SK-N-SH (cell line): ENCODE measurements at regions not wholly inside any gene's neighbourhood (a gene's known extent, or its start where the extent isn't known, plus 50 kb on each side); places are given as distances from the start of the nearest gene placed in this dataset.

Experiments
- CTCF ChIA-PET: fragments of 300-600, 350-600 bp; formaldehyde crosslinking; extraction: SDS; loops from one replicate; lab custom pipeline; 2021; lab: Yijun Ruan, JAX
- POLR2A ChIA-PET: fragments of 350-600 bp; sonication (Branson Sonifier 250); formaldehyde crosslinking; extraction: SDS; loops from one replicate; lab custom pipeline; 2020; ENCODE audit warnings: antibody characterized with exemption, inconsistent platforms; lab: Yijun Ruan, JAX
- DNase-seq: peaks from one replicate; pipeline ENCODE4 v3.0.0; 2012
- H2AFZ ChIP-seq: fragments of 200-600 bp; sonication (generic); 2 replicates; pipeline ENCODE4 v1.8.1; 2016; ENCODE audit warnings: antibody characterized with exemption, mild to moderate bottlenecking, low read depth
- H3F3A ChIP-seq: fragments of 200-600 bp; sonication (generic); replicated peaks from 2 replicates; pipeline ENCODE3; 2016; ENCODE audit warnings: antibody characterized with exemption, mild to moderate bottlenecking; ENCODE audit not compliant: insufficient read depth
- H3K27ac ChIP-seq, 2 experiments: fragments of 200-500 bp in 1 of 2; fragments of 200-600 bp in 1 of 2; sonication (Bioruptor generic) in 1 of 2; sonication (generic), shearing (Covaris generic) in 1 of 2; 2 replicates each; pipeline versions ENCODE4 v1.5.1 to v1.6.1; 2014 to 2016; ENCODE audit warnings: low read depth in 2 of 2, inconsistent platforms in 1 of 2, low read length in 1 of 2, mild to moderate bottlenecking in 1 of 2, mixed read lengths in 1 of 2
- H3K27me3 ChIP-seq: fragments of 200-600 bp; sonication (generic), shearing (Covaris generic); 2 replicates; pipeline ENCODE4 v1.6.1; 2016; ENCODE audit warnings: mixed run types; ENCODE audit not compliant: insufficient read depth
- H3K36me3 ChIP-seq, 2 experiments: fragments of 200-500 bp in 1 of 2; fragments of 200-600 bp in 1 of 2; sonication (Bioruptor generic) in 1 of 2; sonication (generic) in 1 of 2; replicated peaks in 1 of 2; 2 replicates each; pipeline versions ENCODE3 to v1.5.1; 2014 to 2016; ENCODE audit warnings: low read length in 1 of 2, mild to moderate bottlenecking in 1 of 2; ENCODE audit not compliant: insufficient read depth in 2 of 2, control insufficient read depth in 1 of 2
- H3K4me1 ChIP-seq, 2 experiments: fragments of 200-500 bp in 1 of 2; fragments of 200-600 bp in 1 of 2; sonication (Bioruptor generic) in 1 of 2; sonication (generic), shearing (Covaris generic) in 1 of 2; 2 replicates each; pipeline versions ENCODE4 v1.5.1 to v1.6.1; 2014 to 2016; ENCODE audit warnings: low read depth in 1 of 2, low read length in 1 of 2, mixed run types in 1 of 2; ENCODE audit not compliant: insufficient read depth in 2 of 2, control insufficient read depth in 1 of 2
- H3K4me2 ChIP-seq: fragments of 200-600 bp; sonication (generic), shearing (Covaris generic); 2 replicates; pipeline ENCODE4 v1.6.1; 2017; ENCODE audit warnings: mixed run types
- H3K4me3 ChIP-seq, 2 experiments: fragments of 200-500 bp in 1 of 2; fragments of 200-600 bp in 1 of 2; sonication (Bioruptor generic) in 1 of 2; sonication (generic), shearing (Covaris generic) in 1 of 2; 2 replicates each; pipeline versions ENCODE4 v1.5.1 to v1.8.1; 2014 to 2016; ENCODE audit warnings: low read depth in 2 of 2, inconsistent platforms in 1 of 2, low read length in 1 of 2, mild to moderate bottlenecking in 1 of 2, mixed read lengths in 1 of 2, moderate library complexity in 1 of 2
- H3K79me2 ChIP-seq: fragments of 200-600 bp; sonication (generic); 2 replicates; pipeline ENCODE4 v1.8.1; 2017; ENCODE audit warnings: mild to moderate bottlenecking; ENCODE audit not compliant: insufficient read depth
- H3K9ac ChIP-seq: fragments of 200-600 bp; sonication (generic); 2 replicates; pipeline ENCODE4 v1.6.1; 2017; ENCODE audit warnings: mixed run types
- H3K9me2 ChIP-seq: fragments of 200-600 bp; sonication (generic); 2 replicates; pipeline ENCODE4 v1.6.1; 2017; ENCODE audit warnings: mixed run types
- H3K9me3 ChIP-seq: fragments of 200-600 bp; sonication (generic); 2 replicates; pipeline ENCODE4 v1.6.1; 2017; ENCODE audit warnings: mixed run types, mild to moderate bottlenecking, moderate library complexity
- H4K20me1 ChIP-seq: fragments of 200-600 bp; sonication (generic); 2 replicates; pipeline ENCODE4 v1.6.1; 2017; ENCODE audit warnings: mild to moderate bottlenecking, mixed run types; ENCODE audit not compliant: insufficient read depth
- CHD2 ChIP-seq: fragments of 150-350 bp; IDR thresholded peaks from 2 replicates; pipeline ENCODE4 v1.6.1; 2018; ENCODE audit warnings: low read length; ENCODE audit not compliant: partially characterized antibody
- EZH2phosphoT487 ChIP-seq: fragments of 200-600 bp; sonication (generic); IDR thresholded peaks from 2 replicates; pipeline ENCODE4 v1.6.1; 2017; ENCODE audit warnings: low read depth, mixed run types, mild to moderate bottlenecking, antibody characterized with exemption, moderate library complexity, borderline replicate concordance
- GABPA ChIP-seq: IDR thresholded peaks from 2 replicates; pipeline ENCODE4 v1.4.0; 2012; ENCODE audit warnings: low read depth, mild to moderate bottlenecking
- MEF2A ChIP-seq: IDR thresholded peaks from 2 replicates; pipeline ENCODE4 v1.4.0; 2012; ENCODE audit warnings: low read depth, borderline replicate concordance
- POLR2AphosphoS5 ChIP-seq: IDR thresholded peaks from 2 replicates; pipeline ENCODE4 v1.6.1; 2012; ENCODE audit warnings: low read depth, low read length
- RAD21 ChIP-seq: IDR thresholded peaks from 2 replicates; pipeline ENCODE4 v1.6.1; 2012; ENCODE audit warnings: mild to moderate bottlenecking, low read length
- RXRA ChIP-seq: IDR thresholded peaks from 2 replicates; pipeline ENCODE4 v1.4.0; 2012; ENCODE audit warnings: low read depth, mild to moderate bottlenecking, borderline replicate concordance
- SIN3A ChIP-seq: IDR thresholded peaks from 2 replicates; pipeline ENCODE4 v1.6.1; 2012; ENCODE audit warnings: low read depth, mild to moderate bottlenecking, low read length, moderate library complexity, borderline replicate concordance
- SMC3 ChIP-seq: IDR thresholded peaks from 2 replicates; pipeline ENCODE4 v1.6.1; 2012; ENCODE audit warnings: low read depth, low read length, improper control_type of control experiment
- TEAD4 ChIP-seq: IDR thresholded peaks from 2 replicates; pipeline ENCODE4 v1.4.0; 2012; ENCODE audit warnings: mild to moderate bottlenecking, borderline replicate concordance; ENCODE audit not compliant: insufficient read depth
- YY1 ChIP-seq: IDR thresholded peaks from 2 replicates; pipeline ENCODE4 v1.4.0; 2012; ENCODE audit warnings: low read depth, mild to moderate bottlenecking
- WGBS: methylation state at CpG from one replicate; pipeline ENCODE4 v1.1.6; 2017; ENCODE audit warnings: low lambda C conversion rate; 5-methylcytosine and 5-hydroxymethylcytosine counted together
- TF ChIP-seq, protein P1 (sequence below): IDR thresholded peaks from 2 replicates; pipeline ENCODE4 v1.4.0; 2012; ENCODE audit warnings: low read depth, borderline replicate concordance
- TF ChIP-seq, protein P2 (sequence below): IDR thresholded peaks from 2 replicates; pipeline ENCODE4 v1.4.0; 2012; ENCODE audit warnings: low read depth
- TF ChIP-seq, protein P3 (sequence below): fragments of 200-600 bp; sonication (generic); IDR thresholded peaks from 2 replicates; pipeline ENCODE4 v1.6.1; 2017; ENCODE audit warnings: antibody characterized with exemption, mild to moderate bottlenecking, moderate library complexity

DNA sequence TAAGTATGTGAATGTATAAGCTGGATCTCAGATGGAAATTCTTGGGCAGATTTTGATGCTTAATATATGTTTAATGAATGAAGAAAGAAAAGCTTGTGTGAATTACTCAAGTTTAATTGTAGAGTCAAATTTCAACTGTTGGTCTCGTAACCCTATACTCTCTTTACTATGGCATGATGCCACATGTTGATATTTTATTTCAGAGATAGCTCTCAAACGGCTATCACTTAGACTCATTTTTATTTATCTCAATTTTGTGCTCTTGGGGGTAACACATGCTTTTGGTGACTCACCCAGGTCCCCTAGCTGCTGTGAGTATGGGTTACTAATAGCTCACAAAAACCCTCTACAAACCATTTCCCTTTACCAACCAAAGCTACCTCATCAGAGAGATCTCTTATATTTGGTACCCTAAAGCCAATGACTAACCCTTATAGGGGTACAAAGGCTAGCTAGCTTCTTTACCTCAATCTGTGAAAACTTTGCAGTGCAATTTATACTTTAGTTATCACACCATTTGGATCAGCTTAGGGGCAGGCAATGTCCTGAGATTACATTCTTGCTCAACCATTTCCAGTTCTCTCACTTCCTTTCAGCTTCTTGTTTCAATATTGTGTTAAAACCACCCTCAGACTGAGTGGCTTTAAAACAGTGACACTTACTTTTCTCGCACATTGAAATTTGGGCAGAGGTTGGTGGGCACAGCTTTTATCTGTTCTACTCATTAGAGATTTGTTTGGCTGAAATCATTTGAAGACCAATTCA lies 240.3 kb downstream of the CDH7 start:
- ChIA-PET CTCF (no interaction called here), POLR2A (no interaction called here)
- Histone ChIP-seq H3K27me3 (no peaks in the 10 kb centered on the region), H3K36me3 (no peaks in the 10 kb centered on the region), H4K20me1 (no peaks in the 10 kb centered on the region), H3K9me3 (no peaks in the 10 kb centered on the region), H2AFZ (no peak overlapping the region), H3F3A (no peaks in the 10 kb centered on the region), H3K27ac (no peak overlapping the region), H3K4me1 (no peaks in the 10 kb centered on the region; a peak in 1 of 4 replicates), H3K79me2 (no peaks in the 10 kb centered on the region), H3K9me2 (no peaks in the 10 kb centered on the region), H3K4me2 (no peak overlapping the region), H3K4me3 (no peak overlapping the region), H3K9ac (no peak overlapping the region)
- no peak for DNase-seq
- WGBS = 37% methylated on average over 3 of the region's 3 CpGs
- TF ChIP-seq, protein P1, sequence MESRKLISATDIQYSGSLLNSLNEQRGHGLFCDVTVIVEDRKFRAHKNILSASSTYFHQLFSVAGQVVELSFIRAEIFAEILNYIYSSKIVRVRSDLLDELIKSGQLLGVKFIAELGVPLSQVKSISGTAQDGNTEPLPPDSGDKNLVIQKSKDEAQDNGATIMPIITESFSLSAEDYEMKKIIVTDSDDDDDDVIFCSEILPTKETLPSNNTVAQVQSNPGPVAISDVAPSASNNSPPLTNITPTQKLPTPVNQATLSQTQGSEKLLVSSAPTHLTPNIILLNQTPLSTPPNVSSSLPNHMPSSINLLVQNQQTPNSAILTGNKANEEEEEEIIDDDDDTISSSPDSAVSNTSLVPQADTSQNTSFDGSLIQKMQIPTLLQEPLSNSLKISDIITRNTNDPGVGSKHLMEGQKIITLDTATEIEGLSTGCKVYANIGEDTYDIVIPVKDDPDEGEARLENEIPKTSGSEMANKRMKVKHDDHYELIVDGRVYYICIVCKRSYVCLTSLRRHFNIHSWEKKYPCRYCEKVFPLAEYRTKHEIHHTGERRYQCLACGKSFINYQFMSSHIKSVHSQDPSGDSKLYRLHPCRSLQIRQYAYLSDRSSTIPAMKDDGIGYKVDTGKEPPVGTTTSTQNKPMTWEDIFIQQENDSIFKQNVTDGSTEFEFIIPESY = no peak
- TF ChIP-seq, protein P2, sequence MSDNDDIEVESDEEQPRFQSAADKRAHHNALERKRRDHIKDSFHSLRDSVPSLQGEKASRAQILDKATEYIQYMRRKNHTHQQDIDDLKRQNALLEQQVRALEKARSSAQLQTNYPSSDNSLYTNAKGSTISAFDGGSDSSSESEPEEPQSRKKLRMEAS = no peak

DNA sequence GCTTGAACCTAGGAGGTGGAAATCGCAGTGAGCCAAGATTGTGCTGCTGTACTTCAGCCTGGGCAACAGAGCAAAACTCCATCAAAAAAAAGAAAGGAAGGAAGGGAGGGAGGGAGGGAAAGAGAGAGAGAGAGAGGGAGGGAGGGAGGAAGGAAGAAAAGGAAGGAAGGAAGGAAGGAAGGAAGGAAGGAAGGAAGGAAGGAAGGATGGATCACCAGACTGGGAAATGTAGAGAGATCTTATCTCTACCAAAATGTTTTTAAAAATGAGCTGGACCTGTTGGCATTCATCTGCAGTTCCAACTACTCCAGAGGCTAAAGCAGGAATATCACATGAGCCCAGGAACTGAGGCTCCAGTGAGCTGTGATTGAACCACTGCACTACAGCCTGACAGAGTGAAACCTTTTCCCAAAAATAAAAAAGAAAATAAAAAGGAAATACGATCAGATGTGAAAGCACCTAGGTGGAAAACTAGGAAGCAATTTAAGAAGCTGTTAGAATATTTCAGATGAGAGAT lies 239.4 kb downstream of the CDH7 start:
- Histone ChIP-seq H3K79me2 (no peaks in the 10 kb centered on the region), H3K9me3 (no peaks in the 10 kb centered on the region), H3K27ac (no peak overlapping the region), H3F3A (no peaks in the 10 kb centered on the region), H3K27me3 (no peaks in the 10 kb centered on the region), H3K4me3 (no peak overlapping the region), H2AFZ (no peak overlapping the region), H3K4me2 (no peak overlapping the region), H3K4me1 (no peaks in the 10 kb centered on the region; a peak in 1 of 4 replicates), H3K9ac (no peak overlapping the region), H3K9me2 (no peaks in the 10 kb centered on the region), H3K36me3 (no peaks in the 10 kb centered on the region), H4K20me1 (no peaks in the 10 kb centered on the region)
- TF ChIP-seq, protein P1 = no peak
- TF ChIP-seq SIN3A (no peak), EZH2phosphoT487 (no peak), GABPA (no peak), RAD21 (no peak), CHD2 (no peak), POLR2AphosphoS5 (no peak), RXRA (no peak), MEF2A (no peak), YY1 (no peak), TEAD4 (no peak), SMC3 (no peak)
- TF ChIP-seq, protein P3, sequence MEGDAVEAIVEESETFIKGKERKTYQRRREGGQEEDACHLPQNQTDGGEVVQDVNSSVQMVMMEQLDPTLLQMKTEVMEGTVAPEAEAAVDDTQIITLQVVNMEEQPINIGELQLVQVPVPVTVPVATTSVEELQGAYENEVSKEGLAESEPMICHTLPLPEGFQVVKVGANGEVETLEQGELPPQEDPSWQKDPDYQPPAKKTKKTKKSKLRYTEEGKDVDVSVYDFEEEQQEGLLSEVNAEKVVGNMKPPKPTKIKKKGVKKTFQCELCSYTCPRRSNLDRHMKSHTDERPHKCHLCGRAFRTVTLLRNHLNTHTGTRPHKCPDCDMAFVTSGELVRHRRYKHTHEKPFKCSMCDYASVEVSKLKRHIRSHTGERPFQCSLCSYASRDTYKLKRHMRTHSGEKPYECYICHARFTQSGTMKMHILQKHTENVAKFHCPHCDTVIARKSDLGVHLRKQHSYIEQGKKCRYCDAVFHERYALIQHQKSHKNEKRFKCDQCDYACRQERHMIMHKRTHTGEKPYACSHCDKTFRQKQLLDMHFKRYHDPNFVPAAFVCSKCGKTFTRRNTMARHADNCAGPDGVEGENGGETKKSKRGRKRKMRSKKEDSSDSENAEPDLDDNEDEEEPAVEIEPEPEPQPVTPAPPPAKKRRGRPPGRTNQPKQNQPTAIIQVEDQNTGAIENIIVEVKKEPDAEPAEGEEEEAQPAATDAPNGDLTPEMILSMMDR = no peak
- ChIA-PET POLR2A (no interaction called here), CTCF (no interaction called here)
- no peak for DNase-seq
- WGBS = 23% methylated on average over 2 of the region's 2 CpGs
